Activated effector memory CD4-positive, alpha-beta T cell treated with Interleukin-2 at 50 U/mL for 16 hours (primary cell): ENCODE measurements at regions not wholly inside any gene's neighbourhood (a gene's known extent, or its start where the extent isn't known, plus 50 kb on each side); places are given as distances from the start of the nearest gene placed in this dataset.
"Not testable (repeated sequence)": the region's sequence is repeated elsewhere in the genome, so short reads cannot be mapped to it uniquely, and the experiment has no call there.

Source experiments
- DNase-seq: peaks from one replicate; pipeline ENCODE4 v3.0.0-alpha.2; 2020

DNA sequence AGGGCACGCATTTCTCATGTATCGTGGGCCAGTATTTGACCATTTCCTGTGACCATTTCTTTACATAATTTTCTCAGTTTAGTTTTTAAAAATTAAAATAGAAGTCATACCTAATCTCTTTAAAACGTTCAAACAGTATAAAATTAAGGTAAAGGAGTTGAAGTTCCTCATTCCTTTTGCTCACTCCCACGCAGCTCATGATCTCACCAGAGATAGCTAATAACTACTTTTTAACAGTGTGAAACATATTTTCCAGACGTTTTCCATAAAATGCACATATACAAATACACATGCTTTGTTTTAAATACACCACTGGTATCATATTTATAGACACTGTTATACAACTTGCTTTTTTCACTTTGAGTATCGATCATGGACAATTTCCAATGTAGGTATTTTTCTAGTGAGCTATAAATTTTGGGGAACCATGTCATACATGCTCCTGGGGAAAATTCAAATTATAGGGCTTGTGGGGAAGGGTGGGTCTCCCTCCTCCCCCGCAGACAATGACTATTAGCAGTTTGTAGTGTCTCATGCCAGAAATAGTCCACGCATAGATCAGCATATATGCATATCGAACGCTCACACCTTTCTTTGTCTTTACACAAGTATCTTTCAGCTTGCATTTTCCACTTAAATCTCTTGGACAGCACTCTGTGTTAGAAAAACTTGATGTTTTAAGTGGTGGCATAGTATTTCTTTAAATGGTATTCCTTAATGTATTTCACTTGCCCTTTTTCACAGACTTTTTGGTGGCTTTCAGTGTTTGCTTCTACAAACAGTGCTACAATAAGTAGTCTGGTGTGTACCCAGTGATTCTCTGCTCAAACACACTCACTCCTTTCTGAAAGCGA, 145.5 kb upstream of the ZNF217 start:
- DNase-seq, result no peak

GRCh38 chr20:53738039-53738944, 144.7 kb upstream of the ZNF217 start:
- DNase-seq, result no peak

GRCh38 chr20:53737396-53738038, 143.9 kb upstream of the ZNF217 start:
- DNase-seq, result no peak

GRCh38 chr20:53736757-53737395, 143.2 kb upstream of the ZNF217 start:
- DNase-seq, result no peak

GRCh38 chr20:53736122-53736756, 142.6 kb upstream of the ZNF217 start:
- DNase-seq, result no peak

DNA sequence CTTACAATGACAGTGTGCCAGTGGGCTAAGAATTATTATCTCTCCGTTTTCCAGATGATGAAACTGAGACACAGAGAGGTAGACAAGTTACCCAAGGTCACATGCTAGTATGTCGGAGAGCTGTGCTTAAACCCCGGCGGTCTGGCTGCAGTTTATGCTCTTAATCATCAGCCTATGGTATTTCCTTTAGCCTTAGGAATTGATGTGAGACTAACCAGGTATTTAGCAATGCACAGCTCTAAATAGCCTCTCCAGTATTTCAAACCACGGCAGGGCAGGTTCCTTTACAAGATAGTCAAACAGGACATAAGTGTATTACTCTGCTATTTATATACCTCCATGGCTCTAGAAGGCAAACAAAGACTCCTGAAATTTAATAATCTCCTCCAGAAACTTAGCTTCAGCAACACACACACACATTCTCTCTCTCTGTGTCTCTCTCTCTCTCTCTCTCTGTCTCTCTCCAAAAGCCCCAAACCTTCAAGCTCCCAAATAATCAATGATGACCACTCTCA, 142.0 kb upstream of the ZNF217 start:
- DNase-seq, result no peak

GRCh38 chr20:53734006-53734688, 140.5 kb upstream of the ZNF217 start:
- no peak for DNase-seq

- DNase-seq, result no peak
Observed at GRCh38 chr20:53731595-53731994, 138.0 kb upstream of the ZNF217 start.

DNA sequence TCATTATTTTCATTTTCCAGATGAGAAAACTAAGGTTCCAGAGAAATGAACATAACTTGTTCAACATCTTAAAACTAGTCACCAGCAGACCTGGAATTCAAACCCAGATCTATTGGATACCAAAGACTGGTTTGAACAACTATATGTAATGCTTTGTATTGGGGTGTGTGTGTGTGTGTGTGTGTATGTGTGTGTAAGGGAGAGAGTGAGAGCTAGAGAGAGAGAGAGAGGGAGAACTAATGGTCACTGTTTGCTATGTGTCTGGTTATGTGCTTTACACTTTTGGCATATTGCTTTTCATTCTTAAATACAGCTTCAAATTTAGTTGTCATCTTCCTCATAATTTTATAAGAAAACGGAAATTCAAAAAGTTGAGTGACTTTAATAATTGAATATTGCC, 134.7 kb upstream of the ZNF217 start:
- no peak for DNase-seq

- DNase-seq, result not testable (repeated sequence)
Observed at GRCh38 chr20:53727239-53727638, 133.6 kb upstream of the ZNF217 start.

DNA sequence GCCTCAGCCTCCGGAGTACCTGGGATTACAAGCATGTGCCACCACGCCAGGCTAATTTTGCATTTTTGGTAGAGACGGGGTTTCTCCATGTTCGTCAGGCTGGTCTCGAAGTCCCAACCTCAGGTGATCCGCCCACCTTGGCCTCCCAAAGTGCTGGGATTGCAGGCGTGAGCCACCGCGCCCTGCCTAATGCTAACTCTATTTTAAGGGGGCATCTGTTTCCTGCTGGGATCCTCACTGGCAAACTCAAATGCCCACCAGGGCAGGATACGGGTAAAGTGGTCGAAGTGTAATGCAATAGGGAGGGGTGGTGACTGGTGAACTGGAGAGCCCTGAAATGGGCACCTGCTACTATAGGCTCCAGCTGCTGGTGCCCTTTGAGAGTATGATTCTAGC, 131.9 kb upstream of the ZNF217 start:
- no peak for DNase-seq

DNA sequence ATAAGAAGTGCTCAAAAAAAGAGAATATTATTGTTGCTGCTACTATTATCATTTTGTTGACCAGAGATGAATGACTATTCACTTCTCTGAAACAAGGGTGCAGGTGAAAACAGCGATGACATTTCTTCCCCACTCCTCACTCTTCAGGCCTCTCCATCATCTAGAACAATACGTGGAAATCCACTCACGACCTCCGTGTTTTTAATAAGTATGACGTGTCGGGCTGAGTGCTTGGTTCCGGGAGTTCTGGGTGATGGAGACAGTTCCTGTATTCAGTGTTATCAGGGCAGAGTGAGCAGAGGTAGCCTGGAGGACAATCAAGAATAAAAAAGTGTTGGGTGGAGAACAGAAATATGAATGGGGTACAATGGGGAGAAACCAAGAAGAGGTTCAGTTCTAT, 130.0 kb upstream of the ZNF217 start:
- no peak for DNase-seq

DNA sequence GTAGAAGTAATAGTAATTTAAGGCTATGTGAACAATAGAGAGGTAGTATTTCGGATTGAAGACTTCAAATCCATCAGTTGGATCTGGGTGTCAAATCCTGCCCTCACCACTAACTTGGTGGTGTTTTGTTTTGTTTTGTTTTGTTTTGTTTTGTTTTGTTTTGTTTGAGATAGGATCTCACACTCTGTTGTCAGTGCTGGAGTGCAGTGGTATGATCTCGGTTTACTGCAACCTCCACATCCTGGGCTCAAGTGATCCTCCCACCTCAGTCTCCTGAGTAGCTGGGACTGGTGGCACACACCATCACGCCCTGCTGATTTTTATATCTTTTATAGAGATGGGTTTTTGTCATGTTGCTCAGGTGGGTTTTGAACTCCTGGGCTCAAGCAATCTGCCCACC, 129.4 kb upstream of the ZNF217 start:
- no peak for DNase-seq

DNA sequence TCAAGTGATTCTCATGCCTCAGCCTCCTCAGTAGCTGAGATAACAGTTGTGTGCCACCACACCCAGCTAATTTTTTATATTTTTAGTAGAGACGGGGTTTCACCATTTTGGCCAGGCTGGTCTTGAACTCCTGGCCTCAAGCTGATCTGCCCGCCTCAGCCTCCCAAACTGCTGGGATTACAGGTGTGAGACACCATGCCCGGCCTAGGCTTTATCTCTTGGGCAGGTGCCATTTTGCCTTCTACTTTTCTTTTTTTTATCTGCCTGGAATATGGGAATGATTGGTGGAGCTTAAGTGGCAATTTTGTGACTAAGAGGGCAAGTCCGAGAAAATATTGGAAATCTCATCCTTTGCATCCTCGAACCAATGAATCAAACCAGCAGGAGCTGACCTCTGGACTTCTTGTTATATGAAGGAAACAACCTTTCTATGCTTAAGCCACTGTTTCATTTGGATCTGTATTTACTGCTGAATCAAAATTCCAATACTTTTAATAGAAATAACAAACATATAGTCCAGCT, 128.9 kb upstream of the ZNF217 start:
- no peak for DNase-seq

DNA sequence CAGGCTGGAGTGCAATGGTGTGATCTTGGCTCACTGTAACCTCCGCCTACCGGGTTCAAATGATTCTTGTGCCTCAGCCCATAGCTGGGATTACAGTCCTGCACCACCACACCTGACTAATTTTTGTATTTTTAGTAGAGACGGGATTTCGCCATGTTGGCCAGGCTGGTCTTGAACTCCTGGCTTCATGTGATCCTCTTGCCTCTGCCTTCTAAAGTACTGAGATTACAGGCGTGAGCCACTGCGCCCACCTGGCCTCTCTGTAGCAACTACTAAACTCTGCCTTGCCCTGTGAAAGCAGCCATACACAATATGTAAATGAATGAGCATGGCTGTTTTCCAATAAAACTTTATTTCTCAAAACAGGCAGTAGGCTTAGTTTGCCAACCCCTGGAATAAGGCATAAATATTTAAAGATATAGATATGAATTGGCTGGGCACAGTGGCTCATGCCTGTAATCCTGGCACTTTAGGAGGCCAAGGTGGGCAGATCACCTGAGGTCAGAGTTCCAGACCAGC, 127.9 kb upstream of the ZNF217 start:
- DNase-seq, result not testable (repeated sequence)

DNA sequence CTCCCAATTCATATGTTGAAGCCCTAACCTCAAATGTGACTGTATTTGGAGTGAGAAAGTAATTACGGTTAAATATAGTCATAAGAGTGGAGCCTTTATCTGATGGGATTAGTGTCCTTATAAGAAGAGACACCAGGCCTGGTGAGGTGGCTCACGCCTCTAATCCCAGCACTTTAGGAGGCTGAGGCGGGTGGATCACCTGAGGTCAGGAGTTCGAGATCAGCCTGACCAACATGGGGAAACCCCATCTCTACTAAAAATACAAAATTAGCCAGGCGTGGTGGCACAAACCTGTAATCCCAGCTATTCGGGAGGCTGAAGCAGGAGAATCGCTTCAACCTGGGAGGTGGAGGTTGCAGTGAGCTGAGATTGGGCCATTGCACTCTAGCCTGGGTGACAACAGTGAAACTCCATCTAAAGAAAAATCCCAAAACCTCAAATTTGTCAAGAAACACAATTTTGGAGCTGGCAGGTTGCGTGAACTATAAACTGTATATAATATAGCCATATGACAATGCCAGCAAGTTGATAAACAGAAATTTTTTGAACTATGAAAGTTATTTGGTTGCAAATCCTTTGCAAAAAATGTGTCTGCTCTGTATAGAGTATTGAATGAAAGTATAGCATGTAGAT, 125.6 kb upstream of the ZNF217 start:
- not testable (repeated sequence) for DNase-seq

- DNase-seq, result no peak
Observed at GRCh38 chr20:53718142-53719021, 124.7 kb upstream of the ZNF217 start.

- DNase-seq, result no peak
Observed at GRCh38 chr20:53716395-53716794, 122.8 kb upstream of the ZNF217 start.

DNA sequence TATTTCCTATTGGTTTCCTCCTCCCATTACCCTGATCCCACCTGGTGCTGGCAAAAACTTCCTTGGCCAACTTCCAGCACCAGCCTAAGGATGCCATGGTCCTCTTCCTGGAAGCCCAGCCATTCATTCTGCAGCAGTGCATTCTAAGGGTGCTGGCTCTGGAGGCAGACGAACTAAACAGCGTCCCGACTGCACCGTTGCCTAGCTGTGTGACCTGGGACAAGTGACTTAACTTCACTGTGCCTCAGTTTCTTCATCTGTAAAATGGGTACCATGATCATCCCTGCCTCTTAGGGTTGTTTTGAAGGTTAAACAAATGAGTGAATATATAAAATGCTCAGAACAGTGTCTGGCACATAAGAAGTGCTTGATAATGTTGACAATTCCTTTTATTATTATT, 120.9 kb upstream of the ZNF217 start:
- DNase-seq, result no peak
